ENCODE measurements at regions not wholly inside any gene's neighbourhood (a gene's known extent, or its start where the extent isn't known, plus 50 kb on each side); places are given as distances from the start of the nearest gene placed in this dataset.

DNA sequence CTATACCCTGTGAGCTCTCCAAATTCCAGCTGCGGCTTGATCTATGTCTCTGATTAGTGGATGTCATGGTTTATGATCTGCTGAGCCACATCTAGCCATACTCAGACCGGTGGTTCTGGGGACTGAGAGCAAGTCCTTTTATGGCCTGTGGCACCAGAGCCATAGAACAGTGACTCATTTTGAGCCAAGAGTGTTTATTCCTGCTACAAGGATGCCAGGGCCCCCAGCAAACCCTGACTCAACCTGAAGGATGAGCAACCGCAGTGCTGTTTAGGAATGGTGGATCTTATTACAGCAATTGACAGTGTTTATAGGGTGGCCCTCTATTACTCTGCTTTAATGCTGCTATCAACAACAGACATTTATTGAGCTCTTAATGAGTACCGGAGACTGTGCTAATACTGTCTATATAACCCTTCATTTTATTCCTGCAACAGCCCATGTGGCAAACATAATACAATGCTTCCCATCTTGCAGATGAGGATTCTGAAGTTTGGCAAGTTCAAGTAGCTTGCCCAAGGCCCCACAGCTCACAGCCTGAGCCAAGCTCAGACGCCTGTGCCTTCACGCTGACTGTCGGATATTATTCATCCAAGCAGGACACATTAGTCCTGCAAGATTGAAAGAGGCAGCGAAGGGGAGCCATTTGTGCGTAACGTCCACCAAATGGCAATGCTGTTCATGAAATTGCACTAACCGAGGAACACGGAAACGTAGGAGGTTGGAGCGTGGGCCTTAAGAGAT, 273.6 kb upstream of the PWP1 start:
- no peak for DNase-seq

GRCh38 chr12:107415071-107415470, 270.5 kb upstream of the PWP1 start:
- no peak for DNase-seq

GRCh38 chr12:107415834-107416233, 269.8 kb upstream of the PWP1 start:
- DNase-seq, result no peak

GRCh38 chr12:107417004-107417403, 268.6 kb upstream of the PWP1 start:
- no peak for DNase-seq

DNA sequence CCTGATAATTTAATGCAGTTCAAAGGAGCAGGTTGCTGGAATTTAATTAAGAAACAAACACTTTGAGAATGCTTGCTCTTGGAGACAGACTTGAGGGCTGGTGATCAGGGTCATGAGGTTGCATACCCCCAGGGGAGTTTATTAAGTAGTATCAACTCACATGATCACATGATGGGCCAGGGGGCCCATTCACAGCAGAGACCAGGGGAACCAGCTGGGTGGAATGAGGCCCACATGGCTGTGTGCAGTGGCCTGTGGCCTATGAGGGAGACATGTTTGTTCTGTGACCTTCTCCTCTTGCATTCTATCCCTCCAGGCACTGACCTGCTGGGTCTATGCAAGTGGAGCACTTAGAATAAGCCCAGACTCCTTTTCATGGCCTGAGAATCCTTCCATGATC, 266.6 kb upstream of the PWP1 start:
- DNase-seq, result no peak

DNA sequence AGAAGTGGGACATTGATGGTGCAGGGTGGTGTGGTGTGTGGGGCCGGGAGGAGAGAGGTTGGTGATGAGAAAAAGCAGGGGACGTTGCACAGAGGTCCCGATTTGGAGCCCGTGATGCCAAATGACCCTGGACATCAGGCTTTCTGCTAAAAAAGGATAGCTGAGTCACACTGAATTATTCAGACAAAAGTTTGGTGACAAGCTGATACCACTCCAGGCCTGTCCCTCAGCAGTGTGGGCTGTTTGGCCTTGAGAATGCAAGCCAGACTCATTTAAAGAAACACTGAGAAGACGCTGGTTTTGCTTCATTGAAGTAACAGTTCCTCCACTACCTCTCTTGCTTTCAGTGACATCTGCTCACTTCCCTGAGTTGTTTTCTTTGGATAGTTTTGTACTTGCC, 262.1 kb upstream of the PWP1 start:
- no peak for DNase-seq

- DNase-seq, result no peak
These were observed 256.4 kb upstream of the PWP1 start for GRCh38 chr12:107429006-107429705.

DNA sequence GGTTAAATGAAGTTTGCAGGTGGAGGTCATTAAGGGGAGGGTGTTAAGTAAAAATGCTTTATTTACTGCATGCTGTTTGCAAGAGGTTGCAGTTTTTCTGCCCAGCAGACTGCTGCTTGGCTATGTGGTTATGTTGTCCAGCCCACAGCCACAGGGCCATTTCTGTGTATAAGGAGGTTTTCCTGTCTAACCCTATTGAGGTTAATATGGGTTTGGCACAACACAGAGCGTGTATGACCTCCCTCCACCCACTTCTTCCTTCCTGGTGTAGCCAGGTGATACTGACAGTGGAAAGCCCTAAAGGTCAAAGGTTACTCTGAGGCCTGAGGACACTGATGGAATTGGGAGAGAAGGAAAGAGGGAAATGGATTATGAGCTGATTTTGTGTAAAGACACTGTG, 253.7 kb upstream of the PWP1 start:
- no peak for DNase-seq

GRCh38 chr12:107435072-107435471, 250.5 kb upstream of the PWP1 start:
- DNase-seq, result no peak

- DNase-seq, result no peak
These were observed 250.1 kb upstream of the PWP1 start for GRCh38 chr12:107435520-107435919.

DNA sequence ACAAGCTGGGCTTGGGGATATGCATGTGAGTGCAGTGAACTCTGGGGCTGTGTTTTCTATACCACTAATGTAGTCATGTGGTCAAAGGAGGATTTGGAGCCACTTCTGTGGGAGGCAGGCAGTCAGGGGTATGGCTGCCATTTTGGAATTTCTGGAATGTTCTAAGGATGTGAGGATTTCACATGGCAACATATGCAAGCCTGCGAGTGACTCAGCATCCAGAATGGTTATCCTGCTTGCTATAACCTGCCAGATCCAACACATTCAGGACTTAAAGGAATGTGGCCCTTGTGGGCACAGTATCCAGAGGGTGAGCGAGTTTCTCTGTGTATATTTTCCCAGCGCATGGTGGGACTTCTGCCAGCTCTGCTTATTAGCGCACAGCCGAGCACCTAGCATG, 249.2 kb upstream of the PWP1 start:
- no peak for DNase-seq

DNA sequence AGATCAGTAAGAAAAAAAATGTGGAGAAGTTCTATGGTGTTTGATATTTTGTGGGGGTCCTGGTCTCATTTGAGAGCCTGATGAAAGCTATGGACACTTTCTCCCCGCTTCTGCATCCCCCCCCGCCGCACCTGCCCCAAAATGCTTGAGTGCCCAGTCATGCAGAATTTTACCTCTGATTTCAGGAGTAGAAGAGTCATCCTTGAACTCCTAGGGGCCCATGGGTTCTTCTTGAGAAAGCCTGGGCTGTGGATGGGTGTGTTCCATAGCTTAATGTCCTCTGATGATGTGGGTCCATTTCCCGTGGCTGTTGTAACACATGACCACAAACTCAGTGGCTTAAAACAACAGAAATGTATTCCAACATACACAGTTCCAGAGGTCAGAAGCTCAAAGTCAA, 248.8 kb upstream of the PWP1 start:
- DNase-seq, result no peak

GRCh38 chr12:107437954-107438353, 247.6 kb upstream of the PWP1 start:
- no peak for DNase-seq

DNA sequence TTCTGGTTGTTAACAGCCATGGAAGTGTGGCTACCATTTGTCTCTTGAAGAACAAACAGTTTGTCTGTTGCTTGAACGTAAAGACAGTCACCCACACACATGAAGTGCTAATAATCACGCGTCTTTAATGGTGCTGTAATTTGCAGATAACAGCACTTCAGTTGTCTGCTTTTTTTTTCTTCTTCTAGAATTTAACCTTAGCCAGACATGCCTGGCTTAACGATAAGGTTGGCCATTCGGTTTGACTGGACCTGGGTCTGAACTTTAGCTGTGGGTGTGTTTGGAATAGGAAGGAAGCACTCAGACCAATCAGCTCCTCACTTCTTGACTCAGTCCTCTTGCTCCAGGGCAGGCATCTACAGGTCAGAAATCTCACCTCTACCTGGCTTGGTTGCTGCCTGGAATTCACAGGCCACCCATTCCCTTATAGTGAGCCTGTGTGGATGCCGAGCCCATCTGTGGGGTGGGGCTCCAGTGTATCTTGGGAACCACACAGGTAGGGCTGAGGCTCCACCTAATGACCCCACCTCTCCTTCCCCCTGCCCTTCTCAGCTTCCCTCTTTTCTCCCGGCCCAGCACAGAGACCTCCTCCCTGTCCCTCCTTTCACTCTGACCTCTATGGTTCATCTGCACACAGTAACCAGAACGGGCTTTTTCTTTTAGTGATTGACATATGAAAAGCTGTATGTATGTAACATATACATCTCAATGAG, 246.4 kb upstream of the PWP1 start:
- no peak for DNase-seq

- DNase-seq, result no peak
These were observed 245.0 kb upstream of the PWP1 start for GRCh38 chr12:107440606-107441005.

GRCh38 chr12:107441665-107442300, 243.8 kb upstream of the PWP1 start:
- DNase-seq, result no peak

GRCh38 chr12:107442326-107442987, 243.1 kb upstream of the PWP1 start:
- DNase-seq, result no peak

DNA sequence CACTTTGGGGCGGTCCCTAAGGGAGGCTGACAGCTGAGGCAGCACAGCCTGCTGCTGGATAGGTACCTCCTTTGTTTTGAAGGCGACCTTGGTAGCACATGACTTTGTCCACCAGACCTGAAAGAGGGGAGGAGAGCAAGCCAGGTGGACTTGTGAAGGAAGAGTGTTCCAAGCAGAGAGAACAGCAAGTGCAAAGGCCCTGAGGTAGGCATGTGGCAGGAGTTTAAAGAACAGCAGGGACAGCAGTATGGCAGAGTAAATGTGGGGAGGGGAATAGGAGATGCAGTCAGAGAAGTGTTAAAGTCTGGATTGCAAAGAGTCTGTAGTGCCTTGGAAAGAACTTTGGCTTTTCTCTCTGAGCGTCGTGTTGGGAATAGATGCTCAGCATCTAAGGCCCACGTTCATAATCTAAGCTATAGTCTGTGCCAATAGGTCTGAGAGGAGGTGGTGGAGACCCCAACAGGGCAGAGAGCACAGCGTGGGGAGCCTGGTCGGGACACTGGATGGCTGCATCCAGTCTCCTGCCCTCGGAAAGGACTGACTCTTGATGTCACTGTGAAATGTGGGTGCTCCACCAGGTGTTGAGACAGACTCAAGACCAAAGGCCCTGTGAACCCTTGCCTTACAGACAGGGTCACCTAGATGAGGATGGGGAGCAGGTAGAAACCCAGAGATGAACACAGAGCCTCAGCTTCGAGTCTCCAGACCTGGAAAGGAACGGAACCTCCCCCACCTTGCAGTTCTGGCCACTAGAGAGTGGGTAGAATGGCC, 242.1 kb upstream of the PWP1 start:
- no peak for DNase-seq

- DNase-seq, result no peak
These were observed 240.8 kb upstream of the PWP1 start for GRCh38 chr12:107444771-107445170.

DNA sequence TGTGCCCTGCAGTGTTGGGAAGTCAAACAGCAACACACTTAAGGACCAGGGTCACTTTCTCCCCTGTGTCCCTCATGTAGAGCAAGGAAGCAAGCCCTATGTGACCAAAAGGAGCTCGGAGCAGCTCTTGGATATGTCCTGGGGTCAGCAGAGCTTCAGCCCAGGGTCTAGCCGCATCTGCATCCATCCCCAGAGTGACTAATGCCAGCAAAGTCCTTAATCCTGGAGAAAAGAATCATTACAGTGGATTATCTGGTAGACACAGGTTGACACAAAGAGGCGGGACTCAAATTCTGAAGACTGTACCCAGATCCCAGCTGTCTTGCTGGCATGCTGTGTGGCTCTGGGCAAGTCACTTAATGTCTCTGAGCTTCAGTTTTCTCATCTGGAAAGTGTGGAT, 239.1 kb upstream of the PWP1 start:
- DNase-seq, result no peak

GRCh38 chr12:107447336-107447735, 238.3 kb upstream of the PWP1 start:
- DNase-seq, result no peak

DNA sequence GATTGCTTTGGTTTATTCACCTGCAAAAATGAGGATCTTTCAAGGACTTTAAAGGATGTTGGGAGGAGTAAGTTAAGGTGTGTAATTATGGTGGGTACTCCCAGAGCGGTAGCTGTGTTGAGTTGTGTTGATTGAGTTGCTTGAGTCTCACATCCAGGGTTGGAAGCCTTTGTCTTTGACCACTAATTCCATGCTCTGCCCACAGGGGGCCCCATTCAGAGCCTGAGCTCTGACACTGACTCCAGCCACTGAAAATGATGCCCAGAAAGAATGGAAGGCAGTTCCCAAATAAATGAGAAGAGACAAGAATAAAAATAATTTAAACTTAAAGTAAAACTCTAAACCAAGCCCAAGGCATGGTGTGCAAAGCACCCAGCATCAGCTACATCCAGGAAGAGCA, 237.4 kb upstream of the PWP1 start:
- DNase-seq, result no peak
